ENCODE measurements at regions not wholly inside any gene's neighbourhood (a gene's known extent, or its start where the extent isn't known, plus 50 kb on each side); places are given as distances from the start of the nearest gene placed in this dataset.

GRCh38 chr5:2250365-2250950 is 367.7 kb upstream of the IRX4 start:
- H3K4me2 ChIP-seq (ENCODE audit: low read length): no peak overlapping the region
- H4K20me1 ChIP-seq (ENCODE audit: insufficient read depth): no peaks in the 10 kb centered on the region
- DNase-seq (ENCODE audit: low read depth, low spot score) (no peak), ATAC-seq (no peak)
- ChIA-PET RAD21 (ENCODE audit: low non-redundant PET in 1 of 2, low total read pairs in 2 of 2, uncharacterized antibody in 2 of 2, unreplicated experiment in 2 of 2) (no interaction called here), CTCF (no interaction called here), POLR2A (no interaction called here)
- no peaks in the 10 kb centered on the region for H3K9me2 ChIP-seq (ENCODE audit: insufficient read depth)
- no TSS peak for BruUV-seq (replicated peaks)
- H2AFZ ChIP-seq (ENCODE audit: low read depth, low read length, poor library complexity, severe bottlenecking): no peak overlapping the region
- H3K27ac ChIP-seq (ENCODE audit: low read depth, low read length): no peak overlapping the region
- no peaks in the 10 kb centered on the region for H3K36me3 ChIP-seq (ENCODE audit: control insufficient read depth in 1 of 2, insufficient read depth in 2 of 2, low read length in 2 of 2)
- no peaks in the 10 kb centered on the region for H3K4me1 ChIP-seq (ENCODE audit: control insufficient read depth in 1 of 2, insufficient read depth in 2 of 2, low read length in 2 of 2)
- no peak overlapping the region for H3K4me3 ChIP-seq (replicated peaks in 1 of 2; ENCODE audit: low read depth in 1 of 2, low read length in 2 of 2)
- no peaks in the 10 kb centered on the region for H3K9me3 ChIP-seq (ENCODE audit: control insufficient read depth in 1 of 2, insufficient read depth in 1 of 2, low read depth in 1 of 2, low read length in 2 of 2)
- no peaks in the 10 kb centered on the region for H3K79me2 ChIP-seq (ENCODE audit: insufficient read depth, low read length)
- no peak overlapping the region for H3K9ac ChIP-seq (ENCODE audit: low read length)
- intact Hi-C loops (cut with micrococcal nuclease): no loop called here
- TF ChIP-seq REST (IDR thresholded peaks at IDR 0.05; ENCODE audit: low read depth) (no peak), FOSL1 (IDR thresholded peaks at IDR 0.05; ENCODE audit: low read depth) (no peak), MAX (IDR thresholded peaks at IDR 0.05) (no peak), SP1 (IDR thresholded peaks at IDR 0.05; ENCODE audit: low read depth) (no peak), CEBPB (IDR thresholded peaks at IDR 0.05; ENCODE audit: low read depth) (no peak), POLR2AphosphoS5 (IDR thresholded peaks at IDR 0.05; ENCODE audit: low read depth, low read length) (no peak), EGR1 (IDR thresholded peaks at IDR 0.05; ENCODE audit: low read depth) (no peak), RAD21 (IDR thresholded peaks at IDR 0.05; ENCODE audit: low read depth) (no peak), POLR2A (IDR thresholded peaks at IDR 0.05; ENCODE audit: borderline replicate concordance, extremely low read depth, insufficient read depth, insufficient read length) (no peak), ELF1 (IDR thresholded peaks at IDR 0.05; ENCODE audit: borderline replicate concordance, low read depth) (no peak), ZFX (IDR thresholded peaks at IDR 0.05) (no peak), YY1 (IDR thresholded peaks at IDR 0.05; ENCODE audit: extremely low read depth, insufficient replicate concordance, low read depth, low read length) (no peak), SIN3A (IDR thresholded peaks at IDR 0.05; ENCODE audit: low read depth) (no peak), EZH2phosphoT487 (IDR thresholded peaks at IDR 0.05; ENCODE audit: borderline replicate concordance) (no peak)
- TF ChIP-seq, protein P1, sequence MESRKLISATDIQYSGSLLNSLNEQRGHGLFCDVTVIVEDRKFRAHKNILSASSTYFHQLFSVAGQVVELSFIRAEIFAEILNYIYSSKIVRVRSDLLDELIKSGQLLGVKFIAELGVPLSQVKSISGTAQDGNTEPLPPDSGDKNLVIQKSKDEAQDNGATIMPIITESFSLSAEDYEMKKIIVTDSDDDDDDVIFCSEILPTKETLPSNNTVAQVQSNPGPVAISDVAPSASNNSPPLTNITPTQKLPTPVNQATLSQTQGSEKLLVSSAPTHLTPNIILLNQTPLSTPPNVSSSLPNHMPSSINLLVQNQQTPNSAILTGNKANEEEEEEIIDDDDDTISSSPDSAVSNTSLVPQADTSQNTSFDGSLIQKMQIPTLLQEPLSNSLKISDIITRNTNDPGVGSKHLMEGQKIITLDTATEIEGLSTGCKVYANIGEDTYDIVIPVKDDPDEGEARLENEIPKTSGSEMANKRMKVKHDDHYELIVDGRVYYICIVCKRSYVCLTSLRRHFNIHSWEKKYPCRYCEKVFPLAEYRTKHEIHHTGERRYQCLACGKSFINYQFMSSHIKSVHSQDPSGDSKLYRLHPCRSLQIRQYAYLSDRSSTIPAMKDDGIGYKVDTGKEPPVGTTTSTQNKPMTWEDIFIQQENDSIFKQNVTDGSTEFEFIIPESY (IDR thresholded peaks at IDR 0.05; ENCODE audit: extremely low read depth, insufficient replicate concordance, low read length): no peak
- no peaks in the 10 kb centered on the region for H3K27me3 ChIP-seq (ENCODE audit: insufficient read depth, low read length)

Data from HCT116 (cell line).